ENCODE measurements at regions not wholly inside any gene's neighbourhood (a gene's known extent, or its start where the extent isn't known, plus 50 kb on each side); places are given as distances from the start of the nearest gene placed in this dataset.

DNA sequence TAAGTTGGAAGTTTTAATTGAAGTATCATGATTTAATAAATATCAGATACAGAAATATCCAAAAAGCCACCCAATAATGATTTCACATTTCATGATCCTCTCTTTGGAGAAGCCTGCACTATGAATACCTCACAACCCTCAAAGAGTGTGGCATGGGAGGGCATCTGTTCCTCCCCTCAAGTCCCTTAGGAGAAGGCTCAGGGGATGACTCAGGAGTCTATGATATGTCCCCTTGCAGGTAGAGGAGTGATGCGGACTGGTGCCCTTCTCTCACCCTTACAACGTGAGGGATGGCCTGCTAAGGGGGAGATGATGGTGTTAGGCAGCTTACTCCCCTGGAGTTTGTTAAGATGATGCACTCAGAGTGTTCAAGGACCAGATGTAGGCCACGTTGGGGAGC lies 303.3 kb upstream of the DUSP10 start:
- intact Hi-C loops (cut with micrococcal nuclease) = no loop called here
- H3K27me3 Mint-ChIP-seq = no peaks in the 10 kb centered on the region
- no peaks in the 10 kb centered on the region for H3K9me3 Mint-ChIP-seq
- no peak overlapping the region for H3K27ac Mint-ChIP-seq
- no peaks in the 10 kb centered on the region for H3K36me3 Mint-ChIP-seq (ENCODE audit: low read depth)
- ChIA-PET POLR2A (no interaction called here), CTCF (no interaction called here)
- TF ChIP-seq, protein P1, sequence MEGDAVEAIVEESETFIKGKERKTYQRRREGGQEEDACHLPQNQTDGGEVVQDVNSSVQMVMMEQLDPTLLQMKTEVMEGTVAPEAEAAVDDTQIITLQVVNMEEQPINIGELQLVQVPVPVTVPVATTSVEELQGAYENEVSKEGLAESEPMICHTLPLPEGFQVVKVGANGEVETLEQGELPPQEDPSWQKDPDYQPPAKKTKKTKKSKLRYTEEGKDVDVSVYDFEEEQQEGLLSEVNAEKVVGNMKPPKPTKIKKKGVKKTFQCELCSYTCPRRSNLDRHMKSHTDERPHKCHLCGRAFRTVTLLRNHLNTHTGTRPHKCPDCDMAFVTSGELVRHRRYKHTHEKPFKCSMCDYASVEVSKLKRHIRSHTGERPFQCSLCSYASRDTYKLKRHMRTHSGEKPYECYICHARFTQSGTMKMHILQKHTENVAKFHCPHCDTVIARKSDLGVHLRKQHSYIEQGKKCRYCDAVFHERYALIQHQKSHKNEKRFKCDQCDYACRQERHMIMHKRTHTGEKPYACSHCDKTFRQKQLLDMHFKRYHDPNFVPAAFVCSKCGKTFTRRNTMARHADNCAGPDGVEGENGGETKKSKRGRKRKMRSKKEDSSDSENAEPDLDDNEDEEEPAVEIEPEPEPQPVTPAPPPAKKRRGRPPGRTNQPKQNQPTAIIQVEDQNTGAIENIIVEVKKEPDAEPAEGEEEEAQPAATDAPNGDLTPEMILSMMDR (IDR thresholded peaks at IDR 0.05) = no peak
- no peak for DNase-seq
- no peak overlapping the region for H3K4me3 Mint-ChIP-seq
- ATAC-seq (ENCODE audit: low read depth) = no peak
- peaks cover 14% of the 10 kb centered on the region for H3K4me1 Mint-ChIP-seq

DNA sequence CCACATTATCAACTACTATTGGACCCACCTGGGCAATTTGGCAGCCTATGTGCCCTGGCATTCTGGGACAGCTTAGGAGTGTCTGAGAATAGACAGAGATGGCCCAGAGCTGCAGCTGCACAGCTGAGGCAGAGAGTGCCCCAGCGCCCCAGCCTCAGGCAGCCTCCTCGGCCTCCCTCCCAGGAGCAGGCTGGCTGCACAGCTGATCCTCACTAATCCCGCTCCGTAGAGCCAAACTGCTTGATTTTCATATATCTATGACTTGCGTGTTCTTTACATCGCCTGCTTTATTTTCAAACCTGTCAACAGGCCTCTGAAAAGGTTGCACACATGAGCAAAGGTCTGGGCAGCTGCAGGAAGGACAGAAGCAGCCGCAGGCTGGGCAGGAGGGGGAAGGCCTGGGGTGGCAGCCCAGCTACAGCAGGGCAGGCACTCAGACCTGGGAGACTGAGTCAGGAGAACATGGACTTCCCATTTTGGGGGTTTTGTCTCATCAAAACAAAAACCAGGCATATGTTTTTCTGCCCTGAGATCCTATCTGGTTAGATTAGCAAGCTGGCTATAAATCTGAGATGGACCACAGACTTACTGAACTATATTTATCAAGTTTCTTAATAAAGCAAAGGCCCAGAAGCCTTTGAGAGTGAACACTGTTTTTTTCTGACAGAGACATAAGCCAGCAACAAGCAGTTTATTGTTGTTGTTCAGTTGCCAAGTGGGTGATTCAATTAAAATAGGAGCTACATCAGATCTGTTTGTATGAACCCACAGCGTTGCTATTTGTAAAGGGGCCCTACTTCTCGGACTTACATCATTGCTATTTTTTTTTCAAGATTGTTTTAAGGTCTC lies 301.8 kb upstream of the DUSP10 start:
- ChIA-PET POLR2A (no interaction called here), CTCF (no interaction called here)
- Mint-ChIP-seq H3K4me1 (peaks cover 10% of the 10 kb centered on the region), H3K27me3 (no peaks in the 10 kb centered on the region), H3K9me3 (no peaks in the 10 kb centered on the region), H3K4me3 (no peak overlapping the region), H3K36me3 (ENCODE audit: low read depth) (no peaks in the 10 kb centered on the region), H3K27ac (no peak overlapping the region)
- TF ChIP-seq, protein P1 (IDR thresholded peaks at IDR 0.05) = no peak
- no peak for DNase-seq
- intact Hi-C loops (cut with micrococcal nuclease) = no loop called here
- no peak for ATAC-seq (ENCODE audit: low read depth)

DNA sequence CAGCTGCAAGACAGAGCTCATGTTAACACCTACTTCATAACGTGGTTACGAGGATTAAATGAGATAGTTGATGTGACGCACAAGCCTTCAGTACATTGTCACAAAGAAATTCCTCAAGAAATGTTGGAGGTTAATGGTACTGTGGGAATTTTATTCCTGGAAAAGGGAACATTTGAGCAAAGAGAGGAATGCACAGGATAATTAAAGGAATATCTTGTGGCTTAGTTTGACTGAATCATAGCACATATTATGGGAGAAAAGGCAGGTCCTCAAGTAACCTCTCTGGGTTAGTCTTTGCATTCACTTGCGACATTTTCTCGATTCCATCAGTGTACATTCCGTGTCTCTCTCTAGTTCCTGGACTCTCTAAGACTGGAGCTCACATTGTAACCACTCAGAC lies 300.2 kb upstream of the DUSP10 start:
- DNase-seq = no peak
- ATAC-seq (ENCODE audit: low read depth) = no peak
- Mint-ChIP-seq H3K36me3 (ENCODE audit: low read depth) (no peaks in the 10 kb centered on the region), H3K9me3 (no peaks in the 10 kb centered on the region), H3K4me1 (no peaks in the 10 kb centered on the region), H3K4me3 (no peak overlapping the region), H3K27me3 (no peaks in the 10 kb centered on the region), H3K27ac (no peak overlapping the region)
- ChIA-PET POLR2A (no interaction called here), CTCF (no interaction called here)
- intact Hi-C loops (cut with micrococcal nuclease) = no loop called here
- TF ChIP-seq, protein P1 (IDR thresholded peaks at IDR 0.05) = no peak

DNA sequence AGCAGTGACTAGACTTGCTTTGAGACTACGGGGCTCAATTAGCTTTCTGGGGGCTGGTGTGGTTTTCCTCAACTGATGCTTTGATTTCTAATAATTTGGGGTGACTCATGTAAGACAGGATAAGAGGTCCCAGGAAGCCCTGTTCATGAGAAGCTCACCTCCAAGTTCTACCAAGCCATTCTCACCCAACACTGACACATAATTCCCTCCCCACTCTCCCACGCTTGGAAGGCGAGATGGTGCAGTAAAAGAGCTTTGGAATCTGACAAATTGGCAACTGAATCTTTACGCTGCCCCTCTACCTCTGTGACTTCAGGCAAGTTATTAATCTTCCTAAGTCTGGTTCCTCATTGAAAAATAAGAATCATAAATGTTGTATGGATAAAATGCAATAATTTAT lies 299.1 kb upstream of the DUSP10 start:
- Mint-ChIP-seq H3K27ac (no peak overlapping the region), H3K27me3 (no peaks in the 10 kb centered on the region), H3K4me3 (no peak overlapping the region), H3K36me3 (ENCODE audit: low read depth) (no peaks in the 10 kb centered on the region), H3K9me3 (no peaks in the 10 kb centered on the region), H3K4me1 (no peaks in the 10 kb centered on the region)
- ChIA-PET CTCF (interaction anchor here (0.9 kb wide), 1 partner anchor 562 kb away, joined by 3 read pairs; no protein-coding TSS in a partner anchor), POLR2A (no interaction called here)
- DNase-seq (no peak), ATAC-seq (ENCODE audit: low read depth) (no peak)
- TF ChIP-seq, protein P1 (IDR thresholded peaks at IDR 0.05) = no peak
- intact Hi-C loops (cut with micrococcal nuclease) = no loop called here

DNA sequence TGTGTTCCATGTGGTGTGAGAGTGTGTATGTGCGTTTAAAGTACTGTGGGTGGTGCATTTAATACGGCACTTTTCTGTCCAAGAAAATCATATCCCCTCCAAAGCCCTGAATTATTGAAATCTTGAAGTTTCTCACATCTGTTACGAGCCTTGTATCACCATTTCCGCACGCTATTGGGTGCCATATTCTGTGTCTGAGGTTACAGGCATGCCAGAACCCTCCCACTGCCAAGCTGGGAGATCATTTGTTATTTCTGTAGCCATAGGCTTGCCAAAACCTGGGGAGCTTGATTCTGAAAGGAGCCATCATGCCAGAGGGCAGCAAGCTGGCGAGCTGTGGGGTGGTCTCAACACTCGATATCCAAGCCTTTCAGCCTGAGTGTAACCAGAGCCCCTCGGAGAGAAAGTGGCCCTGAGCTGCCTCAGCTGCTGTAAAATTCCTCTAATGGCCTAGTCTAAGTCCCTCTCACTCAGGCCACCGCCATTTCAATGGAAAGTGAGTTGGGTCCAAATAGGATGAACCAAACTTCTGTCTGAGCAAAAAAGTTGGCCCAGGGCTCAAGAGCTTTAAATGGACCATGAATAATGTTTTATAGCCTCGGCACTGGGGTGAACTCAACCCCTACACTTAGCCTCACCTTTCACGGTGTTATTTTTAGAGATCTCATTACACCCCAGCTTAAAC lies 298.4 kb upstream of the DUSP10 start:
- ATAC-seq (ENCODE audit: low read depth) (no peak), DNase-seq (no peak)
- H3K36me3 Mint-ChIP-seq (ENCODE audit: low read depth) = no peaks in the 10 kb centered on the region
- no peaks in the 10 kb centered on the region for H3K4me1 Mint-ChIP-seq
- peaks cover under 1% of the 10 kb centered on the region for H3K27me3 Mint-ChIP-seq
- intact Hi-C loops (cut with micrococcal nuclease) = no loop called here
- POLR2A ChIA-PET = no interaction called here
- CTCF ChIA-PET = interaction anchor here (0.9 kb wide), 1 partner anchor 562 kb away, joined by 3 read pairs; no protein-coding TSS in a partner anchor
- TF ChIP-seq, protein P1 (IDR thresholded peaks at IDR 0.05) = no peak
- no peaks in the 10 kb centered on the region for H3K9me3 Mint-ChIP-seq
- no peak overlapping the region for H3K4me3 Mint-ChIP-seq
- H3K27ac Mint-ChIP-seq = no peak overlapping the region
